ENCODE measurements at regions not wholly inside any gene's neighbourhood (a gene's known extent, or its start where the extent isn't known, plus 50 kb on each side); places are given as distances from the start of the nearest gene placed in this dataset.

- DNase-seq (no peak), ATAC-seq (replicated peaks in 1 of 2) (no peak)
- H3K9me3 Mint-ChIP-seq: no peaks in the 10 kb centered on the region
- no peaks in the 10 kb centered on the region for H3K36me3 Mint-ChIP-seq (ENCODE audit: insufficient read depth in 2 of 2)
- H3K4me3 Mint-ChIP-seq: no peak overlapping the region
- H3K27ac Mint-ChIP-seq: no peak overlapping the region
- H3K4me1 Mint-ChIP-seq (ENCODE audit: low read depth): no peaks in the 10 kb centered on the region
- H3K27me3 Mint-ChIP-seq (ENCODE audit: low read depth): no peaks in the 10 kb centered on the region
Measured at GRCh38 chr2:120566331-120567035, 169.2 kb upstream of the GLI2 start.

DNA sequence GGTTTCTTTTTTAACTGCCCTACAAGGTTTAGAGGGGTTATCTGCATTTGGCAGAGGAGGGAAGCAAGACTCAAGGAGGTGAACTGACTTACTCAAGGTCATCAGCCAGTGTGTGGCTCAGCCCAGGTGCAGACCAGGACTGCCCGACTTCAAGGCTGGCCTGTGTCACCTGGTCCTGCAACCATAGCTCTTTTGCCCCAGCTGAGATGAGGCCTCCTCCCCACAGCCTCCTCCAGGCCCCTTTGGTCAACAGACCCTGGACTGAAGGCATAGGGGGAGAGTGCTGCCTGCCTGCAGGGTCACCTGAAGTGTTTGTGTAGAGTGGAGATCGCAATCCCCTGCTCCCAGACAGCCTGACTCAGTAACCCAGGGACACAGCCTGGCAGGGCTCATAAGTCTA, 168.5 kb upstream of the GLI2 start:
- Mint-ChIP-seq H3K9me3 (no peaks in the 10 kb centered on the region), H3K36me3 (ENCODE audit: insufficient read depth in 2 of 2) (no peaks in the 10 kb centered on the region)
- ATAC-seq (replicated peaks in 1 of 2): no peak

DNA sequence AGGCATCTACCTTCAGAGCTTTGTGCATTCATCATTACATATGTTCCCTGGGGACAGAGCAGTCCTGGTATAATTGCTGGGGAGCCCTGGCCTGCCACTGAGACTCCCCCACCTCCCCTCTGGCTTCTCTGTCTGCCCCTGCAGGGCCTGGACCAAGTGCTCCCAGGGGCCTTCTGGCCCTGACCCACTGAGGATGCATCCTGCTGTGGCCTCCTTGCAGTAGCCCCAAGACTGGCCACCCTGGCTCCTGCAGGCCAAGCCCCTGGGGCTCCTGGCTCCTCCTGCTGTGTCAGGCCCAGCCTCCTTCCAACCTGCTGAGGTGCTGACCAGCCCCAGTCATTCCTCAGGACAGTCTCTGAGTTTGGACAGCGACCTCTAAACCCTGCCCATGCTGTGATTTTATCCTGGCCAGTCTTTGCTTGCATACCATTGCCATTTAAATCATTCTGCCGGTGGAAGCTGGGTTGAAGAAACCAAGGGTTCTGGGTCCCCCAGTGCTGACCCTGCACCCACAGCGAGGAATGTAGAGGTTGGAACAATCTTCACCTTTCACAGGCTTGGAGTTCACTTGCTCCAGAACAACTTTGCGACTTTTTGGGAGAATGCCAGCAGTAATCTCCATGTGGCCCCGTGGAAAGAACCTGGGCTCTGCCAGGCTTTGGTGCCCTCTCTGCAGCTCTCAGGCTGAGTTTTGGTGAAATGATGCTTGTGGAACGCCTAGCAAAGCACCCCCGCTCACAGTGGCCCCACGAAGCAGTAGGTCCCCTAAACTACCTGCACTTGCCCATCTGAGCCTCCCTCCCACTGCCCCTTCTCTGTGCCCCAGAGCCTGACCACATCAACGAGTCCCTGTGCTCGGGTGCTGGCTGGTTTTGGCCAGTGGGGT, 167.3 kb upstream of the GLI2 start:
- H3K36me3 Mint-ChIP-seq (ENCODE audit: insufficient read depth in 2 of 2): no peaks in the 10 kb centered on the region
- H3K27ac Mint-ChIP-seq: no peak overlapping the region
- no peak overlapping the region for H3K4me3 Mint-ChIP-seq
- H3K4me1 Mint-ChIP-seq (ENCODE audit: low read depth): no peaks in the 10 kb centered on the region
- no peaks in the 10 kb centered on the region for H3K27me3 Mint-ChIP-seq (ENCODE audit: low read depth)
- ATAC-seq (replicated peaks in 1 of 2) (no peak), DNase-seq (no peak)
- H3K9me3 Mint-ChIP-seq: no peaks in the 10 kb centered on the region

More for the DNA sequence above, 168.5 kb upstream of the GLI2 start:
- H3K27me3 Mint-ChIP-seq (ENCODE audit: low read depth): no peaks in the 10 kb centered on the region
- DNase-seq: no peak
- H3K27ac Mint-ChIP-seq: no peak overlapping the region
- no peak overlapping the region for H3K4me3 Mint-ChIP-seq
- H3K4me1 Mint-ChIP-seq (ENCODE audit: low read depth): no peaks in the 10 kb centered on the region

DNA sequence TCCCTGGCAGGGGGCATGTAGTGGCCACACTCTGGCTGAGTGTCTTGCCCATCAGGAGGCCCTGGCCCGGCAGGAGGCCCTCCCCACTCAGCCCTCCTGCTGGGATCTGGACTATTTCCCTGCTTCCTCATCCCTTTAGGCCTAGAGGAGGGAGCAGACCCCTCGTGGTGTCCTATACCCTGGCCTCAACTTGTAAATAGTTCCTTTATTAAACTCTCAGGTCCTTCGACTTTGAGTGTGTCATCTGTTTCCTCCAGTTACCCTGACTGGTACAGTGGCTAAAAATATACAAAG, 166.7 kb upstream of the GLI2 start:
- no peak for DNase-seq
- H3K4me1 Mint-ChIP-seq (ENCODE audit: low read depth): no peaks in the 10 kb centered on the region
- ATAC-seq (replicated peaks in 1 of 2): no peak
- H3K27ac Mint-ChIP-seq: no peak overlapping the region
- H3K27me3 Mint-ChIP-seq (ENCODE audit: low read depth): no peaks in the 10 kb centered on the region
- H3K4me3 Mint-ChIP-seq: no peak overlapping the region
- no peaks in the 10 kb centered on the region for H3K36me3 Mint-ChIP-seq (ENCODE audit: insufficient read depth in 2 of 2)
- no peaks in the 10 kb centered on the region for H3K9me3 Mint-ChIP-seq

GRCh38 chr2:120570001-120570400, 165.7 kb upstream of the GLI2 start:
- H3K9me3 Mint-ChIP-seq: no peaks in the 10 kb centered on the region
- H3K27me3 Mint-ChIP-seq (ENCODE audit: low read depth): peaks cover 7% of the 10 kb centered on the region
- no peaks in the 10 kb centered on the region for H3K36me3 Mint-ChIP-seq (ENCODE audit: insufficient read depth in 2 of 2)
- H3K27ac Mint-ChIP-seq: no peak overlapping the region
- ATAC-seq (replicated peaks in 1 of 2) (no peak), DNase-seq (no peak)
- no peak overlapping the region for H3K4me3 Mint-ChIP-seq
- no peaks in the 10 kb centered on the region for H3K4me1 Mint-ChIP-seq (ENCODE audit: low read depth)

GRCh38 chr2:120570546-120570945, 165.1 kb upstream of the GLI2 start:
- Mint-ChIP-seq H3K9me3 (no peaks in the 10 kb centered on the region), H3K4me1 (ENCODE audit: low read depth) (no peaks in the 10 kb centered on the region), H3K36me3 (ENCODE audit: insufficient read depth in 2 of 2) (no peaks in the 10 kb centered on the region), H3K4me3 (no peak overlapping the region), H3K27me3 (ENCODE audit: low read depth) (peaks cover 10% of the 10 kb centered on the region), H3K27ac (no peak overlapping the region)
- no peak for DNase-seq
- no peak for ATAC-seq (replicated peaks in 1 of 2)

DNA sequence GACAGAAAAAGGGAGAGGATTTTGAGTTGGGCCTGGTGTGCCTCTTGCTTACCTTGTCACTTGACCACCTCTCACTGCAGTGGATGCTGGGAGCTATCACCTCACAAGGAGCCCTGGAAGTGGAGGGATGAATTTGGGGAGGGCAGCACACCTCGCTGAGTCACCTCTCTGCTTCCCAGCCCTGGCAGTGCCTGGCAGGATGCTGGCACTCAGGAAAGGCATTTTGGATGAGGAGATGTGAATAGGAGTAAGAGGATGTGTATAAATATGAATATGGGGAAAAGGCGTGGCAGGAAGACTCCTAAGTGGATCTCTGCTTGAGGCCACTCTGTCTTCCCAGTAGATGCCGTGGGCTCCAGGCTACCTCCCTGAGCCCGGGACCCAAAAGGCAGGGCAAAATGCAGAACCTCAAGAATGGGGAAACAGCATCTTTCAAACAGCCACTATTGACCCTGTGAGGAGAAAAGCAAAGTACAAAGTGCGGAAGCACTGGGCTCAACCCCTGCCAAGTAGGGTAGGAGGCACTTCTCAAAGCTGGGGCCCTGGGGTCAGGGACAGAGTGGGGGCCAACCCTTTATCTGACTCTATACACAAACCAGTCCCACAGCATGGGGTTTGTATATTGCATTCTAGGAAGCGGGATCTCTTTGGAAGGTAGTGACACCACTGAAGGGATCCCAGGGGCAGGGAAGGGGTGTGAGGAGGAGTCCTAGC, 164.5 kb upstream of the GLI2 start:
- no peaks in the 10 kb centered on the region for H3K9me3 Mint-ChIP-seq
- no peak for ATAC-seq (replicated peaks in 1 of 2)
- no peaks in the 10 kb centered on the region for H3K4me1 Mint-ChIP-seq (ENCODE audit: low read depth)
- H3K27me3 Mint-ChIP-seq (ENCODE audit: low read depth): peaks cover 16% of the 10 kb centered on the region
- H3K4me3 Mint-ChIP-seq: no peak overlapping the region
- no peak overlapping the region for H3K27ac Mint-ChIP-seq
- H3K36me3 Mint-ChIP-seq (ENCODE audit: insufficient read depth in 2 of 2): no peaks in the 10 kb centered on the region
- DNase-seq: no peak

GRCh38 chr2:120572226-120572625, 163.4 kb upstream of the GLI2 start:
- DNase-seq (no peak), ATAC-seq (replicated peaks in 1 of 2) (no peak)
- no peak overlapping the region for H3K4me3 Mint-ChIP-seq
- H3K27ac Mint-ChIP-seq: no peak overlapping the region
- no peaks in the 10 kb centered on the region for H3K36me3 Mint-ChIP-seq (ENCODE audit: insufficient read depth in 2 of 2)
- H3K9me3 Mint-ChIP-seq: no peaks in the 10 kb centered on the region
- peaks cover 19% of the 10 kb centered on the region for H3K27me3 Mint-ChIP-seq (ENCODE audit: low read depth)
- H3K4me1 Mint-ChIP-seq (ENCODE audit: low read depth): no peaks in the 10 kb centered on the region

GRCh38 chr2:120574620-120575019, 161.0 kb upstream of the GLI2 start:
- Mint-ChIP-seq H3K4me3 (no peak overlapping the region), H3K27ac (no peak overlapping the region), H3K9me3 (no peaks in the 10 kb centered on the region), H3K4me1 (ENCODE audit: low read depth) (no peaks in the 10 kb centered on the region), H3K36me3 (ENCODE audit: insufficient read depth in 2 of 2) (no peaks in the 10 kb centered on the region), H3K27me3 (ENCODE audit: low read depth) (peaks cover 23% of the 10 kb centered on the region)
- ATAC-seq (replicated peaks in 1 of 2): no peak
- DNase-seq: no peak

- H3K4me3 Mint-ChIP-seq: no peak overlapping the region
- no peak overlapping the region for H3K27ac Mint-ChIP-seq
- peaks cover 23% of the 10 kb centered on the region for H3K27me3 Mint-ChIP-seq (ENCODE audit: low read depth)
- ATAC-seq (replicated peaks in 1 of 2) (no peak), DNase-seq (no peak)
- no peaks in the 10 kb centered on the region for H3K36me3 Mint-ChIP-seq (ENCODE audit: insufficient read depth in 2 of 2)
- no peaks in the 10 kb centered on the region for H3K9me3 Mint-ChIP-seq
- no peaks in the 10 kb centered on the region for H3K4me1 Mint-ChIP-seq (ENCODE audit: low read depth)
Measured at GRCh38 chr2:120575966-120576365, 159.7 kb upstream of the GLI2 start.

DNA sequence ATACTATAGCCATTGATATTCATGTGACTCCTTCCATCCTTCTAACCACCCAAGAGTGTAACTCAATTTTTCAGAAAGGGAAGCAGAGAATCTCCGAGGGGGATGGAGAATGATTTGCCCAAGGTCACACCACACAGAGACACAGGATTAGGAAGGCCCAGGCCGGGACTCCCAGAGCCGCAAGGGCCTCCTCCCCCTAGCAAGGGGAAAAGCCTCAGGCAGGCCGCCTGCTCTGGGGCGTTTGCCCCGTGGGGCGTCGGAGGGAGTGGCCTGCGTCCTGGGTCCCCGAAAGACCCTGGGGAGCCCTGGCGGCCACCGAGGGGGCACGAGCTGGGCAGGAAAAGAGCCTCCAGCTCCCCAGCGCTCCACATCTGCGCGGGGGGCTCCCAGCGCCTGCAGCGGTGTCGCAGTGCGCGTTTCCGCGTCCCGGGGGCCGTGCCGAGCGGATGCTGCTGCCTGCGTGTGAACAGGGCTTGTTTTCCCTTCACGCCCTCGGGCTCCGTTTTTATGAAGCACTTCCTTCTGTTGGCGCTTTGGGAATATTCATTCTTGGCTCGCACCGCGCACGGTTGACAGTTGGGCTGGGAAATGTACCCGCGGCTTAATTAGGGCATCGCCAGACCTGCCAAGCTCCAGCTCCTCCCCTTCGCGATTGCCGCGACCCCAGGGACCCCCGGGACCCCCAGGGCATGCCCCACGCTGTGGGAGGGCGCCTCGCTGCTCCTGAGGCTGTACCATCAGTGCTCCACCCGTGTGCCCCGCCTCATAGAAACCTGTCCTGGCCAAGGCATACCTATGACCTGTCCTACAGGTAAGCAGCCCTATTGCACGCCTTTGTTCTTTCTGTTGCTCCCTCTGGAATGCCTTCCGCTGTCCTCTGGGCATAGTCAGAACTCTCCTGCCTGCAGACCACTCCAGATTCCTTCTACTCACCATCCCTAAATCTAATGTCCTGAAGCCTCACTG, 158.9 kb upstream of the GLI2 start:
- Mint-ChIP-seq H3K4me3 (no peak overlapping the region), H3K36me3 (ENCODE audit: insufficient read depth in 2 of 2) (no peaks in the 10 kb centered on the region), H3K9me3 (no peaks in the 10 kb centered on the region), H3K4me1 (ENCODE audit: low read depth) (no peaks in the 10 kb centered on the region), H3K27me3 (ENCODE audit: low read depth) (peaks cover 30% of the 10 kb centered on the region), H3K27ac (no peak overlapping the region)
- ATAC-seq (replicated peaks in 1 of 2) (no peak), DNase-seq (no peak)

DNA sequence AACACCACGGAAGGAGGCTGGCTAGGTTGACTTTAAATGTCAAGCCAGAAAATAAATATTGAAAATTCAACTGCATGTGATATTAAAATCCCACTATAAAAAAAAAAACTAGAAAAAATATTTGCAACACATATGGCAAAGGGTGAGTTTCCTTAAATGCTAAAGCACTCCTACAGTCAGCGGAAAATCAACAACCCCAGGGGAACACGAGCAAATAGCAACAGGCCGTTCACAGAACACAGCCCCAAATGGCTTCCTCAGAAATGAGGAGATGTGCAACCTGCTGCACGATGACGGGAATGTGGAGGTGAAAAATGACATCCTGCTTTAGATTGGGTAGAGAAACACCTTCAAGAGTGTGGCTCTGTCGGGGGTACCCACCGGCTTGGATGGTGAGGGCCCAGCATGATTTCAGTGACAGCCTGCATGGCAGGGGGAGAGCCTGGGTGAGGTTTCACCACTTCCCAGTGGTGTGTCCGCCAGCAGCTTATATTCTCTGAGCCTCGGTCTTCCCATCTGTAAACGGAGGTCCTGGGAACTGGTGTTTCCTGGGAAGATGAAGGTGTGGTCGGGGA, 157.9 kb upstream of the GLI2 start:
- Mint-ChIP-seq H3K9me3 (no peaks in the 10 kb centered on the region), H3K36me3 (ENCODE audit: insufficient read depth in 2 of 2) (no peaks in the 10 kb centered on the region), H3K4me3 (no peak overlapping the region), H3K4me1 (ENCODE audit: low read depth) (no peaks in the 10 kb centered on the region), H3K27me3 (ENCODE audit: low read depth) (peaks cover 30% of the 10 kb centered on the region), H3K27ac (no peak overlapping the region)
- no peak for ATAC-seq (replicated peaks in 1 of 2)
- no peak for DNase-seq
